PC-3 (cell line): ENCODE measurements at regions not wholly inside any gene's neighbourhood (a gene's known extent, or its start where the extent isn't known, plus 50 kb on each side); places are given as distances from the start of the nearest gene placed in this dataset.
A peak's percentile ranks its signal among the peaks of the same experiment; 100 is the strongest.

Experiments
- ATAC-seq: fragments of 200-7000 bp; cut with Tn5 transposase; 2 replicates; pipeline ENCODE4 v1.9.1; 2020; ENCODE audit warnings: mild to moderate bottlenecking, moderate library complexity
- BruUV-seq: library from RNA; stranded (reverse); fragments of 400-500 nt; replicated peaks from 2 replicates; lab custom pipeline; 2021; lab: Mats Ljungman, UMichigan
- CTCF ChIA-PET: fragments of 300-600 bp; sonication (Branson Sonifier 250); formaldehyde crosslinking; loops from one replicate; lab custom pipeline; 2022; ENCODE audit warnings: antibody characterized with exemption; lab: Charles Lee
- POLR2A ChIA-PET: fragments of 300-600 bp; sonication (Branson Sonifier 250); formaldehyde crosslinking; loops from one replicate; lab custom pipeline; 2022; ENCODE audit warnings: antibody characterized with exemption; ENCODE audit not compliant: unreplicated experiment; lab: Charles Lee
- DNase-seq: peaks from one replicate; pipeline ENCODE4 v3.0.0-alpha.2; 2015
- H2AFZ ChIP-seq: fragments of 300-600 bp; sonication (generic); 2 replicates; pipeline ENCODE4 v1.6.0; 2016; ENCODE audit warnings: antibody characterized with exemption, low read length
- H3F3A ChIP-seq: fragments of 300-600 bp; sonication (generic); one replicate; pipeline ENCODE4 v1.6.0; 2017; ENCODE audit warnings: antibody characterized with exemption, low read length, control low read depth, mild to moderate bottlenecking; ENCODE audit not compliant: unreplicated experiment
- H3K27ac ChIP-seq: fragments of 300-600 bp; sonication (generic); 2 replicates; pipeline ENCODE4 v1.5.1; 2016; ENCODE audit warnings: mild to moderate bottlenecking, low read length
- H3K27me3 ChIP-seq: fragments of 300-600 bp; sonication (generic); 2 replicates; pipeline ENCODE4 v1.6.1; 2016; ENCODE audit warnings: low read length, mixed read lengths
- H3K36me3 ChIP-seq: fragments of 300-600 bp; sonication (generic); 2 replicates; pipeline ENCODE4 v1.6.1; 2016; ENCODE audit warnings: low read depth, mixed run types, low read length, mixed read lengths
- H3K4me1 ChIP-seq: fragments of 300-600 bp; sonication (generic); 2 replicates; pipeline ENCODE4 v1.5.1; 2016; ENCODE audit warnings: low read length; ENCODE audit not compliant: insufficient read depth
- H3K4me2 ChIP-seq: fragments of 300-600 bp; sonication (generic); 2 replicates; pipeline ENCODE4 v1.6.0; 2016; ENCODE audit warnings: low read length
- H3K4me3 ChIP-seq: fragments of 300-600 bp; sonication (generic); 2 replicates; pipeline ENCODE4 v1.5.1; 2016; ENCODE audit warnings: mild to moderate bottlenecking, low read length, mixed read lengths
- H3K79me2 ChIP-seq: fragments of 300-600 bp; sonication (generic); 2 replicates; pipeline ENCODE4 v1.6.1; 2017; ENCODE audit warnings: low read length, mixed read lengths
- H3K9ac ChIP-seq: fragments of 300-600 bp; sonication (generic); 2 replicates; pipeline ENCODE4 v1.6.0; 2016; ENCODE audit warnings: mild to moderate bottlenecking, low read length
- H3K9me2 ChIP-seq: fragments of 300-600 bp; sonication (generic); replicated peaks from 2 replicates; pipeline ENCODE4 v1.6.1; 2016; ENCODE audit warnings: mixed run types, low read length, mixed read lengths
- H3K9me3 ChIP-seq: fragments of 300-600 bp; sonication (generic); 2 replicates; pipeline ENCODE4 v1.6.1; 2016; ENCODE audit warnings: low read length, mixed read lengths
- H4K20me1 ChIP-seq: fragments of 300-600 bp; sonication (generic); 2 replicates; pipeline ENCODE4 v1.6.1; 2016; ENCODE audit warnings: low read length, mixed read lengths
- CTCF ChIP-seq: fragments of 300-600 bp; sonication (generic); conservative IDR thresholded peaks from 2 replicates; pipeline ENCODE4 v1.5.1; 2017; ENCODE audit warnings: antibody characterized with exemption, low read depth, mild to moderate bottlenecking, low read length
- EZH2 ChIP-seq: fragments of 300-600 bp; sonication (generic); IDR thresholded peaks from one replicate; pipeline ENCODE4 v1.6.1; 2017; ENCODE audit warnings: antibody characterized with exemption, mild to moderate bottlenecking, low read length; ENCODE audit not compliant: unreplicated experiment
- EZH2phosphoT487 ChIP-seq: fragments of 300-600 bp; sonication (generic); IDR thresholded peaks from 2 replicates; pipeline ENCODE4 v1.6.1; 2018; ENCODE audit warnings: mild to moderate bottlenecking, antibody characterized with exemption, low read length, borderline replicate concordance
- intact Hi-C: fragments of 100-400 bp; cut with micrococcal nuclease; formaldehyde crosslinking; loops from 2 replicates; pipeline ENCODE4 v1.9.0; 2023

- H3K27ac ChIP-seq: no peak overlapping the region
- intact Hi-C loops: loop anchor here (5.0 kb wide), 1 partner anchor 167 kb away; no protein-coding TSS in a partner anchor
- no peaks in the 10 kb centered on the region for H3K27me3 ChIP-seq
- ChIA-PET POLR2A (no interaction called here), CTCF (no interaction called here)
- no peak overlapping the region for H2AFZ ChIP-seq
- H3K4me2 ChIP-seq: peak overlapping the region; percentile 64
- no peaks in the 10 kb centered on the region for H4K20me1 ChIP-seq
- H3K9me2 ChIP-seq: no peaks in the 10 kb centered on the region
- H3K79me2 ChIP-seq: no peaks in the 10 kb centered on the region
- no peaks in the 10 kb centered on the region for H3F3A ChIP-seq
- no peak for DNase-seq
- ATAC-seq: no peak
- BruUV-seq: no TSS peak
- TF ChIP-seq EZH2 (no peak), EZH2phosphoT487 (no peak)
- no peak overlapping the region for H3K9ac ChIP-seq
- no peaks in the 10 kb centered on the region for H3K9me3 ChIP-seq
- no peak overlapping the region for H3K4me3 ChIP-seq
- H3K36me3 ChIP-seq: no peaks in the 10 kb centered on the region
- H3K4me1 ChIP-seq: peaks cover 29% of the 10 kb centered on the region
Observed at GRCh38 chr2:172295677-172296076, 131.7 kb upstream of the ITGA6 start.

GRCh38 chr2:172296267-172297046 is 130.9 kb upstream of the ITGA6 start:
- ATAC-seq (peak; percentile 74), DNase-seq (peak; percentile 64)
- Histone ChIP-seq H2AFZ (peak overlapping the region; percentile 21; the same call in 1 of the 2 replicates), H3K9ac (no peak overlapping the region), H3K27ac (peak overlapping the region; percentile 19), H3K9me2 (no peaks in the 10 kb centered on the region), H3F3A (no peaks in the 10 kb centered on the region), H3K36me3 (no peaks in the 10 kb centered on the region), H4K20me1 (no peaks in the 10 kb centered on the region), H3K9me3 (no peaks in the 10 kb centered on the region), H3K4me2 (peak overlapping the region; percentile 64), H3K79me2 (no peaks in the 10 kb centered on the region), H3K4me1 (peaks cover 29% of the 10 kb centered on the region), H3K4me3 (no peak overlapping the region; the same call in 1 of the 2 replicates), H3K27me3 (no peaks in the 10 kb centered on the region)
- ChIA-PET POLR2A (interaction anchor here (0.6 kb wide), 1 partner anchor 783 kb away, joined by 3 read pairs; no protein-coding TSS in a partner anchor), CTCF (no interaction called here)
- intact Hi-C loops: loop anchor here (5.0 kb wide), 1 partner anchor 166 kb away; no protein-coding TSS in a partner anchor
- no peak for TF ChIP-seq CTCF
- no peak for TF ChIP-seq EZH2phosphoT487
- no peak for TF ChIP-seq EZH2
- BruUV-seq: no TSS peak

- DNase-seq (no peak), ATAC-seq (no peak)
- Histone ChIP-seq H4K20me1 (no peaks in the 10 kb centered on the region), H3K9me2 (no peaks in the 10 kb centered on the region), H3K9me3 (no peaks in the 10 kb centered on the region), H2AFZ (no peak overlapping the region), H3K27ac (no peak overlapping the region), H3K27me3 (no peaks in the 10 kb centered on the region), H3K79me2 (no peaks in the 10 kb centered on the region), H3K36me3 (no peaks in the 10 kb centered on the region), H3K4me2 (no peak overlapping the region), H3K4me1 (peaks cover 29% of the 10 kb centered on the region), H3F3A (no peaks in the 10 kb centered on the region), H3K9ac (no peak overlapping the region), H3K4me3 (no peak overlapping the region)
- TF ChIP-seq CTCF (no peak), EZH2 (no peak), EZH2phosphoT487 (no peak)
- ChIA-PET CTCF (no interaction called here), POLR2A (no interaction called here)
- intact Hi-C loops: loop anchor here (5.0 kb wide), 1 partner anchor 165 kb away; no protein-coding TSS in a partner anchor
- no TSS peak for BruUV-seq
Observed at GRCh38 chr2:172297531-172297930, 129.9 kb upstream of the ITGA6 start.
